Stimulated activated CD8-positive, alpha-beta memory T cell treated with anti-CD3 and anti-CD28 coated beads, Interleukin-15, amount 100 ng/mL, for 48 hours (primary cell): ENCODE measurements at regions not wholly inside any gene's neighbourhood (a gene's known extent, or its start where the extent isn't known, plus 50 kb on each side); places are given as distances from the start of the nearest gene placed in this dataset.
"Not testable (repeated sequence)": the region's sequence is repeated elsewhere in the genome, so short reads cannot be mapped to it uniquely, and the experiment has no call there.

Experiments used
- DNase-seq, 2 donors: peaks; one replicate each; pipeline ENCODE4 v3.0.0-alpha.2; 2020; ENCODE audit warnings: low read depth in 2 of 2

- no peak for DNase-seq
Measured at GRCh38 chr4:43089730-43090129, 197.2 kb downstream of the GRXCR1 start.

GRCh38 chr4:43103048-43103447, 210.5 kb downstream of the GRXCR1 start:
- DNase-seq = no peak

GRCh38 chr4:43112139-43112538, 219.6 kb downstream of the GRXCR1 start:
- DNase-seq = no peak

GRCh38 chr4:43113196-43113595, 220.7 kb downstream of the GRXCR1 start:
- no peak for DNase-seq

GRCh38 chr4:43126595-43126994, 234.1 kb downstream of the GRXCR1 start:
- DNase-seq = no peak

- no peak for DNase-seq
Measured at GRCh38 chr4:43130228-43131021, 237.9 kb downstream of the GRXCR1 start.

- DNase-seq = peak in 1 of 2 donors; percentile 4
Measured at GRCh38 chr4:43132010-43132582, 239.6 kb downstream of the GRXCR1 start.

GRCh38 chr4:43133566-43133965, 241.1 kb downstream of the GRXCR1 start:
- no peak for DNase-seq

GRCh38 chr4:43136752-43137151, 244.2 kb downstream of the GRXCR1 start:
- DNase-seq = no peak

GRCh38 chr4:43146198-43146597, 253.7 kb downstream of the GRXCR1 start:
- DNase-seq = no peak

- DNase-seq = no peak
Measured at GRCh38 chr4:43148481-43148880, 256.0 kb downstream of the GRXCR1 start.

GRCh38 chr4:43163101-43163792, 270.7 kb downstream of the GRXCR1 start:
- DNase-seq = no peak

- no peak for DNase-seq
Measured at GRCh38 chr4:43189741-43190140, 297.2 kb downstream of the GRXCR1 start.

GRCh38 chr4:43212576-43212975, 320.1 kb downstream of the GRXCR1 start:
- DNase-seq = not testable (repeated sequence)

- no peak for DNase-seq
Measured at GRCh38 chr4:43223820-43224219, 331.3 kb downstream of the GRXCR1 start.

- no peak for DNase-seq
Measured at GRCh38 chr4:43224559-43224958, 332.0 kb downstream of the GRXCR1 start.

GRCh38 chr4:43233321-43233720, 340.8 kb downstream of the GRXCR1 start:
- DNase-seq = no peak

GRCh38 chr4:43234626-43235415, 342.3 kb downstream of the GRXCR1 start:
- no peak for DNase-seq

- no peak for DNase-seq
Measured at GRCh38 chr4:43238008-43238407, 345.5 kb downstream of the GRXCR1 start.

GRCh38 chr4:43238585-43238984, 346.1 kb downstream of the GRXCR1 start:
- DNase-seq = no peak

GRCh38 chr4:43241104-43241503, 348.6 kb downstream of the GRXCR1 start:
- no peak for DNase-seq

GRCh38 chr4:43242606-43243005, 350.1 kb downstream of the GRXCR1 start:
- no peak for DNase-seq
